Duodenal mucosa (tissue), 2 donors: ENCODE measurements at regions not wholly inside any gene's neighbourhood (a gene's known extent, or its start where the extent isn't known, plus 50 kb on each side); places are given as distances from the start of the nearest gene placed in this dataset.
"Not testable (repeated sequence)": the region's sequence is repeated elsewhere in the genome, so short reads cannot be mapped to it uniquely, and the experiment has no call there.

Experiments
- H3K27ac ChIP-seq: one replicate; pipeline ENCODE4 v1.7.0; 2013; ENCODE audit warnings: low read depth, low read length
- H3K27me3 ChIP-seq, 2 donors: one replicate each; pipeline ENCODE4 v1.7.0; 2013; ENCODE audit warnings: low read length in 2 of 2, control low read depth in 1 of 2; ENCODE audit not compliant: insufficient read depth in 2 of 2, control insufficient read depth in 1 of 2
- H3K36me3 ChIP-seq, 2 donors: one replicate each; pipeline ENCODE4 v1.7.0; 2013; ENCODE audit warnings: low read length in 2 of 2, control low read depth in 1 of 2; ENCODE audit not compliant: insufficient read depth in 2 of 2, control insufficient read depth in 1 of 2
- H3K4me1 ChIP-seq, 2 donors: one replicate each; pipeline ENCODE4 v1.7.0; 2013; ENCODE audit warnings: low read length in 2 of 2, control low read depth in 1 of 2; ENCODE audit not compliant: insufficient read depth in 2 of 2, control insufficient read depth in 1 of 2
- H3K4me3 ChIP-seq, 2 donors: one replicate each; pipeline ENCODE4 v1.7.0; 2013; ENCODE audit warnings: low read length in 2 of 2, low read depth in 1 of 2
- H3K9ac ChIP-seq, 2 donors: one replicate each; pipeline ENCODE4 v1.7.0; 2013; ENCODE audit warnings: low read length in 2 of 2, low read depth in 1 of 2
- H3K9me3 ChIP-seq, 2 donors: one replicate each; pipeline ENCODE4 v1.7.0; 2013; ENCODE audit warnings: low read length in 2 of 2, control low read depth in 1 of 2; ENCODE audit not compliant: control insufficient read depth in 1 of 2

DNA sequence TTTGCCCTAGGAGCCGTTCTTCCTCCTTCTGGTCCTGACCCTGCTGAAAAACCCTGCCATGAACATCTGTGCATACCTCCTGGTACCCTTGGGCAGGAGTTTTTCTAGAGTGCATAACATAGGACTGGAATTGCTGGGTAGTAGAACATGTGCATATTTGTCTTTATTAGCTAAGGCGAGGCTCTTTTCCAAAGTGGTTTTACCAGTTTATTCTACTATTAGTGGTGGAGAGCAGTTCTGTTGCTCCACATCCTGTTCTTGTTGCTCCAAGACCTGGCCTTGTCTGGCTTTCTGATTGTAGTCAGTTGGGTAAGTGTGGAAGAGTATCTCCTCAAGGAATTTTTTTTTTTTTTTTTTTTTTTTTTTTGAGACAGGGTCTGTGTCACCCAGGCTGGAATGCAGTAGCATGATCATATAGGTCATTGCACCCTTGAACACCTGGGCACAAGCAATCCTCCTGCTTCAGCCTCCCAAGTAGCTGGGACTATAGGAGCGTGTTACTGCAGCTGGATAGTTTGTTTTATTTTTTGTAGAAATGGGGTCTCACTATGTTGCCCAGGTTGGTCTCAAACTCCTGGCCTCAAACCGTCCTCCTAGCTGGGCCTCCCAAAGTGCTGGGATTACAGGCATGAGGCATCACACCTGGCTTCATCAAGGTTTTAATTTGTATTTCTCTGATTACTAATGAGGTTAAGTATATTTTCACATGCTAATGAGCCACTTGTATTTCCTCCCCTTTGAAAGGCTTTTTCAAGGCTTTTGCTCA lies 85.2 kb downstream of the SPRY4 start:
- H3K4me3 ChIP-seq = no peak overlapping the region
- no peak overlapping the region for H3K27ac ChIP-seq
- H3K27me3 ChIP-seq = no peaks in the 10 kb centered on the region
- H3K36me3 ChIP-seq = no peaks in the 10 kb centered on the region
- no peaks in the 10 kb centered on the region for H3K4me1 ChIP-seq
- H3K9ac ChIP-seq = no peak overlapping the region
- H3K9me3 ChIP-seq = peaks cover 0 to 2% of the 10 kb centered on the region in 2 donors

DNA sequence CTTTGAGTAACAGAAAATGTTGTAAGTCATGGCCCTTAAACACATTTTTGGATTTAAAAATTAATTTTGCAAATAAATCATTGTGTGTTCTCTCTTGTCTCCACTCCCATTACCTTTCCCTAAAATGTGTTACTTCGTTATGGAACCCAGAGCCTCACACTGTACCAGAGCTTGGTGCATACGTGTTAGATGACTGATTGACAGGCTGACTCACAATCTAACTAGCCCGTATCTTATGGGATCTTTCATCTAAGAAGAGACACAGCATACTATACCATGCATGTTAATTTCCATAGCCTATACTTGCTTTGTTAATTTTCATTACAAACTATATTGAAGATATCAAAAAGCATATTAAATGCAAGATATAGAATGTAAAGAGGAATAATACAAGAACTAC lies 87.1 kb downstream of the SPRY4 start:
- Histone ChIP-seq H3K9me3 (peaks cover 0 to 2% of the 10 kb centered on the region in 2 donors), H3K36me3 (no peaks in the 10 kb centered on the region), H3K27me3 (no peaks in the 10 kb centered on the region), H3K27ac (no peak overlapping the region), H3K9ac (no peak overlapping the region), H3K4me3 (no peak overlapping the region), H3K4me1 (no peaks in the 10 kb centered on the region)

DNA sequence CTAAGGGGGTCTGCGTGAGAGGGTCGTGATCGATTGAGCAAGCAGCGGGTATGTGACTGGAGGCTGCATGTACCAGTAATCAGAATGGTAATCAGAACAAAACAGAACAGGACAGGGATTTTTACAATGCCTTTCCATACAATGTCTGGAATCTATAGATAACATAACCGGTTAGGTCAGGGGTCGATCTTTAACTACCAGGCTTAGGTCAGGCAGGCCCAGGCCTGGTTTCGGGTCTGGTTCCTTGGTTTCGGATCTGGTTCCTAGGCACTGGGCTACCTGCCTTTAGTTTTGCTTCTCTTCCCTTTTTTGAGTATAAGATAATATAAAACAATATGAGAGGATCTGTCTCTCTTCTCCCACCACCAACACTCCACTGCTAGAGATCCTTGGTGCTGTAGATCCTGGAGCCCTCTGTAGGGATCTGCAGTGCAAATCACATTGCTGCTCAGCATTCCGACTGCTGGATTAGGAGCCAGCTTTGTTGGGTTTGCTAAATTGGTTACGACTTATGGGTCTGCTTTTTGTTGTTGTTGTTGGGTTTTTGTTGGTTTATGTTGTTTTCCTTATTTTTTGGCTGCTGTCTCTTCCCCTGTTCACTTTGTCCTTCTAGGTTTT lies 88.0 kb downstream of the SPRY4 start:
- not testable (repeated sequence) for H3K9me3 ChIP-seq, H3K4me1 ChIP-seq, H3K27me3 ChIP-seq, H3K36me3 ChIP-seq, H3K4me3 ChIP-seq, H3K27ac ChIP-seq, H3K9ac ChIP-seq

DNA sequence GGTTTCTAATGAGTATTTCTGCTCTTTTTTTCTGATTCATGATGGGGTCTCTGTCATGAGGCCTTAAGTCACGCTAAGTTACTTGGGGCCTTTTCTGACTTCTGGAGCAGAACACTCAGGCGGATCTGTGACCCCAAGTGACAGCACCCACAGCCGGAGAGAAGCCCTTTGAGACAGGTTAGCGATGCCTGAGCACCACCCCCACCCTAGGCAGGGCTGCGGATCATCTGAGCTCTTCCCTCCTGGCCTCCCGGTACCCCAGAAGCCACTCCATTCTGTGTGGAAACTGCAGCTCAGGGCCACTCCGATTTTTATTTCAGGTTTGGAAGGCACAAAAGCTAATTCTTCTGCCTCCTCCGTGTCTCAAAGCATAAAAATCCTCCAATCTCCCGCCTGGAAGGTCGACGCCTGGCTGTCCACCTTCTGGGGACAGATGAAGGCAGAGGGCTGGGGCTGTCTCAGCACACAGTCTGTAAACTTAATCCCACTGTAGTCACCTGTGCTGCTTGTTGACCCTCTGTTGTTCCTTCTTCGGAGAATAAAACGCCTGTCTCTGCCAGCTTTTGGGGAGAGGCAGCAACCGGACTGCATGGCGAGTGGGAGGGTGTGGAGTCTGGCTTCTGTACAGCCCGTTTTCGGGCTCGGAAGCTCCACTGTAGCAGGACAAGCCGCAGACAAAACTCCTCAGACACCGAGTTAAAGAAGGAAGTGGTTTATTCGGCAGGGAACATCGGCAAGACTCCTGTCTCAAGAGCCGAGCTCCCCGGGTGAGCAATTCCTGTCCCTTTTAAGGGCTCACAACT lies 88.8 kb downstream of the SPRY4 start:
- Histone ChIP-seq H3K9me3 (no peaks in the 10 kb centered on the region), H3K4me3 (no peak overlapping the region), H3K27ac (no peak overlapping the region), H3K4me1 (no peaks in the 10 kb centered on the region), H3K9ac (no peak overlapping the region), H3K27me3 (no peaks in the 10 kb centered on the region), H3K36me3 (no peaks in the 10 kb centered on the region)

DNA sequence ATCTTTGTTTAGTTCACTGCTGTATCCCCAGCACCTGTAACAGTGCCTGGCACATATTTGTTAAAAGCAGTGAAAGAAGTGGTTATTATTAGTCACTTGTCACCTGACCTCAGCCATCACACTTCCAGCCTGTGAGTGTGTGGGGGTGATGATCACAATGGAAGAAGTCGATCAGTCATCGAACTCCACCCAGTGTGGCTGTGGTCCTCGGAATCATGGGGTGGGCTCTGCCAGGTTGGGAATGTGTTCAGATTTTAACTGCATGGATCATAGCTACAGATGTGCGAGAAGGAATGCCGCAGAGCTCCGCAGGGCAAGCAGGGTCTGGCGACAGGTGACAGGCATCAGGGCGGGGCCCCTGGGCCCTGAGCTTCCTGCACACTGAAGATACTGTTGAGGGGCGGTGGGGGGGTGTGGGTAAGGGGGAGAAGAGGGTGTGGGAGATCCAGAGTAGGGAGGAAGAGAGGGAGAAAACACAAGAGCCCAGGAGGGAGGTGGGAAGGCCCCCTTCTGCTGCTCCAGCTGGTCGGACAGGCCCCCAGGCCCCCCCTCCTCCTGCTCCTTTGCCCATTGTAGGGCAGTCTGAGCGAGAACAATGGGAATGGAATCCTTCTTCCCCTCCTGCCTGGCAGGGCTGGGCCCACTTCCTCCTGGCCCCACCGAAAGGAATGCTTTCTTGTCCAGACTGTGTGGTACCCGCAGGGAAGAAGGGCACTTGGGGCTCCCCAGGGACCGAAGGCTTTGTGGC lies 89.6 kb downstream of the SPRY4 start:
- Histone ChIP-seq H3K36me3 (no peaks in the 10 kb centered on the region), H3K4me1 (no peaks in the 10 kb centered on the region), H3K9ac (no peak overlapping the region), H3K27ac (no peak overlapping the region), H3K9me3 (no peaks in the 10 kb centered on the region), H3K27me3 (no peaks in the 10 kb centered on the region), H3K4me3 (no peak overlapping the region)

DNA sequence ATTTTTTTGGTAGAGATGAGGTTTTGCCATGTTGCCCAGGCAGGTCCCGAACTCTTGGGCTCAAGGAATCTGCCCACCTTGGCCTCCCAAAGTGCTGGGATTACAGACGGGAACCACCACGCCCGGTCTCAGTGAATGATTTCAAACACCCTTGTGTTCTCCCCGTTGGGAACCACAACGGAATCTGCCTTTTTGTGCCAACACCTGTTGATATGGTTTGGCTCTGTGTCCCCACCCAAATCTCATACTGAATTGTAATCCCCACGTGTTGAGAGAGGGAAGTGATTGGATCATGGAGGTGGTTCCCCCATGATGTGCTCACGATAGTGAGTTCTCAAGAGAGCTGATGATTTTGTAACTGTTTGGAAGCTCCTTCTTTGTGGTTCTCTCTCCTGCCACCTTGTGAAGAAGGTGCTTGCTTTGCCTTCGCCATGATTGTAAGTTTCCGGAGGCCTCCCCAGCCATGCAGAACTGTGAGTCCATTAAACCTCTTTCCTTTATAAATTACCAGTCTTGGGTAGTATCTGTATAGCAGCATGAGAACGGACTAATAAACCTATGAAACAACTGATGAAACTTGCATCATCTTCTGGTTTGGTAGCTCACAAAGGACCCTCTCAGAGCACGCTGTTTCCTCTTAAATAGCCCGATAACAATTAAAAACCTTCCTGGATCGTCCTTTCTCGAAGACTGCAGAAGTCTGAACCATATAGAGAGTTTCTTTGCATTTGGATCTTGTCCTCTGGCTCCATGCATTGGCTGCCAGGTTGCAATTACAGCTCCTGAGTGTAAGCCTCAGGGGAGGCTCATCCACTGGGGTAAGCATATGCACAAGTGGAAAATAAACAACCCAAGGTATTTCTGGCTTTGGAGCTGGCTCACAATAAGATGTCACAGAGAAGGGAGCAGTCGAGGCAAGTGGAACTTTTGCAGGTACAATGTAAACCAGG lies 91.5 kb downstream of the SPRY4 start:
- Histone ChIP-seq H3K9ac (no peak overlapping the region), H3K4me1 (no peaks in the 10 kb centered on the region), H3K9me3 (no peaks in the 10 kb centered on the region), H3K4me3 (no peak overlapping the region), H3K36me3 (no peaks in the 10 kb centered on the region), H3K27me3 (no peaks in the 10 kb centered on the region), H3K27ac (no peak overlapping the region)

DNA sequence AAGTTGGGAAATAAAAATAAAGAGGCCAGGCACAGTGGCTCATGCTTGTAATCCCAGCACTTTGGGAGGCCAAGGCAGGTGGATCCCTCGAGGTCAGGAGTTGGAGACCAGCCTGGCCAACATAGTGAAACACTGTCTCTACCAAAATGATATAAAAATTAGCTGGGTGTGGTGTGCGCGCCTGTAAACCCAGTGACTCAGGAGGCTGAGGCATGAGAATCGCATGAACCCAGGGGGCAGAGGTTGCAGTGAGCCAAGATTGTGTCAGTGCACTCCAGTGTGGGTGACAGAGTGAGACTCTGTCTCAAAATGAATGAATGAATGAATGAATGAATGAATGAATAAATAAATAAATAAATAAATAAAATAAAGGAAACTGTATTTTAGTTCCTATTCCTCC lies 93.9 kb downstream of the SPRY4 start:
- not testable (repeated sequence) for H3K9me3 ChIP-seq, H3K4me1 ChIP-seq, H3K27me3 ChIP-seq, H3K4me3 ChIP-seq, H3K27ac ChIP-seq, H3K36me3 ChIP-seq, H3K9ac ChIP-seq

DNA sequence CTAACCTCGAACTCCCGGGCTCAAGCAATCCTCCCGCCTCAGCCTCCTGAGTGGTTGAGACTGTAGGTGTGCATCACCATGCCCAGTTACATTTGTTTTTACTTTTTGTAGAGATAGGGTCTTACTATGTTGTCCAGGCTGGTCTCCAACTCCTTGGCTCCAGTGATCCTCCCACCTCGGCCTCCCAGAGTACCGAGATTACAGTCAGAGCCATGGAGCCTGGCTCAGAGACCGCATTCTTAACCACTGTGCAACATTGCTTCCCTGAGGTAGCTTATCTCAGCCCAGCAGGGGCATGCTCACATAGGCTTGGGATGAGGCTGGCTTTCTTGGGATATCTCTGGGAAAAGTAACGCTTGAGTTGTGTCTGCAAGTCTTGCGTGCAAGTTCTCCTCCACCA lies 99.7 kb downstream of the SPRY4 start:
- Histone ChIP-seq H3K9me3 (no peaks in the 10 kb centered on the region), H3K36me3 (no peaks in the 10 kb centered on the region), H3K4me3 (no peak overlapping the region), H3K27ac (no peak overlapping the region), H3K4me1 (peaks cover 33 to 38% of the 10 kb centered on the region in 2 donors), H3K27me3 (no peaks in the 10 kb centered on the region), H3K9ac (no peak overlapping the region)

DNA sequence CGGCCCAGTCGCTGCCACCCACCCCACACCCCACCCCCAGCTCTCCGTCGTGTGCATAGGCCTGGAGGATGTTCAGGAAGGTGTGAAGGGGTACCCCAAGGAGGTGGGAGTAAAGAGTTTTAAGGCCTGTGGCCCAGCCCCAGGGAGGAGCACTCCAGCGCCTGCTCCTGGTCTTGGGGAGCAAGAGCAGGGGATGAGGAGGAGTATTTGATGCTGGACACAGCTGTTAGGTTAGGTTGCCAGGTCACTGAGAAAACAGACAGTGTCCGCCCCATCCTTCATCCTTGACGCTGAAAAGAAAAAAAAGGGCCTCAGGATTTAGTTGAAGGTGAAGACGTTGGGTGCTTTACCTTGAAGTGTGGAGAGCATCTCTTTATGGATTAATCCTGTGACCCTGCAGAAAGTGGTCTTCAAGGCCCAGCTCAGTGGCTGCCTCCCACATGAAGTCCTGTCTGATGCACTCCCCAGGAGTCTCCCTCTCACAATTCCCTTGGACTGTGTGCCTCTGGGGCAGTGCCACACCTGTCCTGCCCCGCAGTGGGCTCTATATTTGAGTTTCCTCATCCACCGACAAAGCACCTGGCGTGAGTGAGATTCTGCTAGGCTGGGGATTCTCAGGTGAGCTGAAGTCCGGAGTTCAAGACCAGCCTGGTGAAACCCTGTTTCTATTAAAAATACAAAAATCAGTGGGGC lies 101.8 kb downstream of the SPRY4 start:
- H3K4me1 ChIP-seq = peaks cover 33 to 38% of the 10 kb centered on the region in 2 donors
- no peaks in the 10 kb centered on the region for H3K36me3 ChIP-seq
- no peaks in the 10 kb centered on the region for H3K27me3 ChIP-seq
- no peak overlapping the region for H3K27ac ChIP-seq
- H3K4me3 ChIP-seq = no peak overlapping the region
- H3K9me3 ChIP-seq = no peaks in the 10 kb centered on the region
- H3K9ac ChIP-seq = no peak overlapping the region
